ENCODE measurements at regions not wholly inside any gene's neighbourhood (a gene's known extent, or its start where the extent isn't known, plus 50 kb on each side); places are given as distances from the start of the nearest gene placed in this dataset.
"Not testable (repeated sequence)": the region's sequence is repeated elsewhere in the genome, so short reads cannot be mapped to it uniquely, and the experiment has no call there.

- DNase-seq (ENCODE audit: low read depth): not testable (repeated sequence)
Measured at GRCh38 chr1:221997012-221997411, 255.1 kb upstream of the DUSP10 start.

- DNase-seq (ENCODE audit: low read depth): no peak
Measured at GRCh38 chr1:221994939-221995338, 253.1 kb upstream of the DUSP10 start.

GRCh38 chr1:221994274-221994698 is 252.4 kb upstream of the DUSP10 start:
- no peak for DNase-seq (ENCODE audit: low read depth)

GRCh38 chr1:221993444-221993948 is 251.6 kb upstream of the DUSP10 start:
- DNase-seq (ENCODE audit: low read depth): no peak

- no peak for DNase-seq (ENCODE audit: low read depth)
Measured at GRCh38 chr1:221992427-221992826, 250.5 kb upstream of the DUSP10 start.

GRCh38 chr1:221991221-221991620 is 249.3 kb upstream of the DUSP10 start:
- DNase-seq (ENCODE audit: low read depth): no peak

GRCh38 chr1:221989741-221990140 is 247.9 kb upstream of the DUSP10 start:
- no peak for DNase-seq (ENCODE audit: low read depth)

- DNase-seq (ENCODE audit: low read depth): no peak
Measured at GRCh38 chr1:221988829-221989228, 246.9 kb upstream of the DUSP10 start.

GRCh38 chr1:221987860-221988520 is 246.1 kb upstream of the DUSP10 start:
- DNase-seq (ENCODE audit: low read depth): peak; percentile 71

- no peak for DNase-seq (ENCODE audit: low read depth)
Measured at GRCh38 chr1:221983444-221983843, 241.6 kb upstream of the DUSP10 start.

DNA sequence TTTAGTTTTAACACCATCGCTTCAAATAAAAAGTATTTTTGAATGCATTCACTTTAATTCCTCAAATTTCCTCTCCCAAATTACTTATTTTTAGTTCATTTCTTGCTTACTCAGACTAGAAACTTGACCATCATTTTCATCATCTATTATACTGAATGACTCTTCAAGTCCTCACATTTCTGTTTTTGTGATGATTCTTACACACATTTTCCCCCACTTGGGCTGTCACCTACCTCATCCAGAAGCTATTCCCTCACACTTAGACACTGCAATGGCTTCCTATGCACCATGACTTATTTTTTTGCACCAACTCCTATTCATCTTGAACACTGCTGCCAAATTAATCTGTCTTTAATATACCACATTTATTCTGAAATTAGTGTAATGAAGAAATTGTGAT is 239.6 kb upstream of the DUSP10 start:
- DNase-seq (ENCODE audit: low read depth): no peak

DNA sequence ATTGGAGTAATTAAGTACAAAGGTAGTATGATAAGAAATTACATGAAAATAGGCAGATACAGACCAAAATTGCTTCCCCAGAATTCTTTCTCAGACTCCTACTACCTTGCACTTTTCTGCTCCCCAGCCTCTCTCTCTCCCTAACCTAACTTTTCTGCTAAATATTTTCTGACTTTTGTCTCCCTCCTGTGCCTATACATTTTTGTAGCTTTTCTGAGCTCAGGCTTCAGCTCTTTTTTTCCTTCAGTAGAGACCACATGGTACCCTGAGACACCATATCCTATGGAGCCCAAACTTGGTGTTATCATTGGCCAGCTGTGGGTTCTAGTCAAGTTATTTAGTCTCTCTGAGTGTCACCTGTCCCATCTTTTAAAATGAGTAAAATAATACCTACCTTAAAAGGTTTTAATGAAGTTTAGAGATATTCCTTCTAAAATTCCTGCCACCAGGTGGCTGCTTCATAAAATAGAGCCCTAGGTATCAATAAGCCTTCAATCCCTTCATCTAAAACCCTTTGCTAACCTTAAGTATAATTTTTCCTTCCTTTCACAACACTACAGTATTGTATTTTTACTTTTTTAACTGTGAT is 237.6 kb upstream of the DUSP10 start:
- DNase-seq (ENCODE audit: low read depth): no peak

DNA sequence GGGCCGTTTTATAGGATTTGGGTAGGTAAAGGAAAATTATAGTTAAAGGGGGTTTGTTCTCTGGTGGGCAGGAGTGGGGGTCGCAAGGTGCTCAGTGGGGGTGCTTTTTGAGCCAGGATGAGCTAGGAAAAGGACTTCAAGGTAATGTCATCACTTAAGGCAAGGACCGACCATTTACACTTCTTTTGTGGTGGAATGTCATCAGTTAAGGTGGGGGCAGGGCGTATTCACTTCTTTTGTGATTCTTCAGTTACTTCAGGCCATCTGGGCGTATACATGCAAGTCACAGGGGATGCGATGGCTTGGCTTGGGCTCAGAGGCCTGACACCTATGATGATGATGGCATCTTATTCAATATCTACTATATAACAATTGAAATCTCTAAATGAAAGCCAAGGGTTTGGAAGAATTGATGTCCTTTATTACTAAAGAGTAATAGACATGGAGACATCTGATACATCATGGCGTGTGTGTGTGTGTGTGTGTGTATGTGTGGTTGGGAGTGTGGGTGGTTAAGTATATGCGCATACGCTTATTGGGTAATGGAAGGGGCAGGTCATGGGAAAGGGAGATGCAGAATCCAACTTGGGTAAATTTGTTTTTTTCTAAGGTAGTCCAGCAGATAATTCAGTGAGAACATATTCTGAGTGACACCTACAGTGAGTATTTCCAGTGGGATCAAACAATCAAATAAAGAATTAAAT is 236.9 kb upstream of the DUSP10 start:
- DNase-seq (ENCODE audit: low read depth): not testable (repeated sequence)

DNA sequence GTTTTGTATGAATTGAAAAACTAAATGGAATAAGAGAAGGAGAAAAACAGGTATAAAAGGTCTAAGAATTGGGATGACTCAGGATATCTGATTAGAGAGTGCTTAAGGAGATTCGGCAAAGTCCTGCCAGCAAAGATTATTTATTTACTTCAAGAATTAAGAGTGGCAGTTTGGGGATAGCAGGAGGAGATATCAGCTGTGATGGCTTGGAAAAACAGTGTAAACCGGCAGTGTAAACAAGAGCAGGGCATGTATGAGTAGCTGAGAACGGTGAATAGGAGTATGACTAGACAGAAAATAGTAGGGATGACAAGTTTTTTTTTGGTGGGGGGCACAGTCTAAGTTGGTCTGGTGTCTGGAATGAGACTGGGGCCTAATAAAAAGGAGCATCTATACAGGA is 231.9 kb upstream of the DUSP10 start:
- DNase-seq (ENCODE audit: low read depth): not testable (repeated sequence)

DNA sequence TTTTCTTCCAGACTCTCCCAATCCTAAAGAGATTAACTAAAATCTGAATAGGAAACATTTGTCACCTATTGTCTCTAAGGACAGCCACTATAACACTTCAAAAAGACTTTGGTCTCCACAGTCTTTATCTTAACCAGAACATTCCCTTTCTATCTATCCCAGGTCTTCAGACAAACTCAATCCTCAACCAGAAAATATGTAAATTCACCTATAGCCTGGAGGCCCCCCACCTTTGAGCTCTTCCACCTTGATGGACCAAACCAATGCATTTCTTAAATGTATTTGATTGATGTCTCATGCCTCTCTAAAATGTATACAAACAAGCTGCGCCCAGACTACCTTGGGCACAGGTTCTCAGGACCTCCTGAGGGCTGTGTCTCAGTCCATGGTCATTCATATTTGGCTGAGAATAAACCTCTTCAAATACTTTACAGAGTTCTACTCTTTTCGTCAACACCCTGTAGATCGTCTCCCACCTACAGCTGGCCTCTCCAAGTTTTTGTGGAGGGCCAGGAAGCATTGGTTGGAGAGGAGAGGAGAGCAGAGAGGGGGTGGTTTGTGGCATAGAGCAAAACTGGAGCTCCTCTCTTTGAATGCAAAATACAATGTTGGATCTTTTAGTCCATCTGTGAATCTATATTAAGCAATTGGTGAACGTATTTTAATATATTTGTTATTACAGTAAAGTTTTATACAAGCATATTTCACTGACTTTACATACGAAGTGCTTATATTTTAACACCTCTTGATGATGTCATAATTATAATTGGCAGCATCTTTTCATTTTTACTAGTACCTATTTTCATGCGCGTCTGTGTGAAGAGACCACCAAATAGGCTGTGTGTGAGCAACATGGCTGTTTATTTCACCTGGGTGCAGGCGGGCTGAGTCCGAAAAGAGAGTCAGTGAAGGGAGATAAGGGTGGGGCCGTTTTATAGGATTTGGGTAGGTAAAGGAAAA is 230.7 kb upstream of the DUSP10 start:
- DNase-seq (ENCODE audit: low read depth): no peak

GRCh38 chr1:221971035-221971434 is 229.1 kb upstream of the DUSP10 start:
- DNase-seq (ENCODE audit: low read depth): not testable (repeated sequence)

GRCh38 chr1:221969298-221969858 is 227.5 kb upstream of the DUSP10 start:
- DNase-seq (ENCODE audit: low read depth): not testable (repeated sequence)

- DNase-seq (ENCODE audit: low read depth): not testable (repeated sequence)
Measured at GRCh38 chr1:221967538-221967937, 225.6 kb upstream of the DUSP10 start.

GRCh38 chr1:221966888-221967287 is 225.0 kb upstream of the DUSP10 start:
- not testable (repeated sequence) for DNase-seq (ENCODE audit: low read depth)

DNA sequence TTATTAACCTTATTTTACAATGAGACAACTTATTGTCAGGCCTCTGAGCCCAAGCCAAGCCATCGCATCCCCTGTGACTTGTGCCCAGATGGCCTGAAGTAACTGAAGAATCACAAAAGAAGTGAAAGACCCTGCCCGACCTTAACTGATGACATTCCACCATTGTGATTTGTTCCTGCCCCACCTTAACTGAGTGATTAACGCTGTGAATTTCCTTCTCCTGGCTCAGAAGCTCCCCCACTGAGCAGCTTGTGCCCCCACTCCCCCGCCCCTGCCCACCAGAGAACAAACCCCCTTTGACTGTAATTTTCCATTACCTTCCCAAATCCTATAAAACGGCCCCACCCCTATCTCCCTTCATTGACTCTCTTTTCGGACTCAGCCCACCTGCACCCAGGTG is 224.0 kb upstream of the DUSP10 start:
- DNase-seq (ENCODE audit: low read depth): not testable (repeated sequence)

DNA sequence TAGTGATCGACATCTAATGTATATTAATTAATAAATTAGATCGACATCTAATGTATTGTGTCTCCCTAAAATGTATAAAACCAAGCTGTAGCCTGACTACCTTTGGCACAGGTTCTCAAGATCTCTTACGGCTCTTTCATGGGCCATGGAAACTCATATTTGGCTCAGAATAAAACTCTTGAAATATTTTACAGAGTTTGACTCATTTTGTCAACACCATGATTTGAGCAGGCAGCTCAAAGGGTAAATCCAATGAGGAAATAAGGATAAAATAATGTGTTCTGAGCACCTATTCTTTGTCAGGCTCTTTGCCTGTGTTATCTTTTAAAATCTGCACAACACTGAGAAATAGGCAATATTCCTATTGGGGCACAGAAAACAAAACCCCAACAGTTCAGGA is 223.4 kb upstream of the DUSP10 start:
- no peak for DNase-seq (ENCODE audit: low read depth)

GRCh38 chr1:221963742-221964141 is 221.9 kb upstream of the DUSP10 start:
- no peak for DNase-seq (ENCODE audit: low read depth)

Measured in HS-5 (cell line).